Fibroblast of mammary gland (primary cell): ENCODE measurements at regions not wholly inside any gene's neighbourhood (a gene's known extent, or its start where the extent isn't known, plus 50 kb on each side); places are given as distances from the start of the nearest gene placed in this dataset.
"Not testable (repeated sequence)": the region's sequence is repeated elsewhere in the genome, so short reads cannot be mapped to it uniquely, and the experiment has no call there.

Experiments used
- DNase-seq: peaks from one replicate; pipeline ENCODE4 v3.0.0-alpha.2; 2010; ENCODE audit warnings: low read depth
- H3K4me3 ChIP-seq: 2 replicates; pipeline ENCODE4 v1.5.1; 2011; ENCODE audit warnings: low read depth, mild to moderate bottlenecking, low read length, moderate library complexity; ENCODE audit not compliant: control insufficient read depth
- CTCF ChIP-seq: conservative IDR thresholded peaks from 2 replicates; pipeline ENCODE4 v1.5.1; 2011; ENCODE audit warnings: low read depth, low read length, inconsistent platforms; ENCODE audit not compliant: control insufficient read depth, insufficient read depth

DNA sequence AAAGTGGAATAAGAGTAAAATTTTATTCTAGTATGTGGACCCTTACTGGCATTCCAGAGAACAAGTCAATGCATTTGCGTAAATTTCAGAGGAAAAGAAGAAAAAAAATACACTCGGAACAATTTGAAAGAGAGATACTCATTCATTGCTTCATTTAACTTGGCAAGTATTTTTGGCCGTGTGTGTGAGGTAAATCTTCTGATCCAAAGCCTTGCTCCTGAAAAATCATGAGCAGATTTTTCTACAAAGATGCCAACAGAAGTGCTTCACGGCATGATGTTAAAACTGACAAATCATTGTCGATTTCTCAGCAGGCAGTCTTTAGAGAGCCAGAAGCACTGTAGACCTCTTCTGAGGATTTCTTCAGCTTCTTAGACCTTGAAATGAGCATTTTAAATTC, 194.0 kb downstream of the COX18 start:
- no peak for DNase-seq
- TF ChIP-seq CTCF, result no peak

GRCh38 chr4:72875138-72875537, 194.4 kb downstream of the COX18 start:
- no peak for TF ChIP-seq CTCF

More for the DNA sequence above, 194.0 kb downstream of the COX18 start:
- H3K4me3 ChIP-seq, result no peak overlapping the region

DNA sequence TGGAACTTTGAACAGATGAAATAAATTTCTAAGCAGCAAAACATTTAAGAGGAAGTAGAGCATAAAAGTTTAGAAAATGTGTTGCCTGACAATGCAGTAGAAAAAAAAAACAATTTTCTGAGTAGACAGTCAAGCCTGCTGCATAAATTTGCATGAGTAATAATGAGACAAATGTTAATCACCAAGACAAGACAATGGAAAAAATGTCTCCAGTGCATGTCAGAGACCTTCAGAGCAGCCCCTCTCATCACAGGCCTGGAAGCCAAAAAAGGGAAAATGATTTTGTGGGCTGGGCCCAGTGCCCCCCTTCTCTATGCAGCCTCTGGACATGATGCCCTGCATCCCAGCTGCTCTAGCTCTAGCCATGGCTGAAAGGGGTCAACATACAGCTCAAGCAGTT, 204.6 kb downstream of the COX18 start:
- H3K4me3 ChIP-seq, result no peak overlapping the region
- DNase-seq, result no peak
- TF ChIP-seq CTCF, result no peak

More at GRCh38 chr4:72875138-72875537, 194.4 kb downstream of the COX18 start:
- no peak for DNase-seq
- H3K4me3 ChIP-seq, result no peak overlapping the region

DNA sequence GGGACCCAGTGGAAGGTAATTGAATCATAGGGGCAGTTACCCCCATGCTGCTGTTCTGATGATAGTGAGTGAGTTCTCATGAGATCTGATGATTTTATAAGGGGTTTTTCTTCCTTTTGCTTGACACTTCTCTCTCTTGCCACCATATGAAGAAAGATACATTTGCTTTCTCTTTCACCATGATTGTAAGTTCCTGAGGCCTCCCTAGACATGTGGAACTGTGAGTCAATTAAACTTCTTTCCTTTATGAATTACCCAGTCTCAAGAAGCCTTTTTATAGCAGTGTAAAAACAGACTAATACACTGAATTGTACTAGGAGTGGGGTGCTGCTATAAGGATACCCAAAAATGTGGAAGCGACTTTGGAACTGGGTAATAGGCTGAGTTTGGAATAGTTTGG, 205.2 kb downstream of the COX18 start:
- H3K4me3 ChIP-seq, DNase-seq: not testable (repeated sequence)

DNA sequence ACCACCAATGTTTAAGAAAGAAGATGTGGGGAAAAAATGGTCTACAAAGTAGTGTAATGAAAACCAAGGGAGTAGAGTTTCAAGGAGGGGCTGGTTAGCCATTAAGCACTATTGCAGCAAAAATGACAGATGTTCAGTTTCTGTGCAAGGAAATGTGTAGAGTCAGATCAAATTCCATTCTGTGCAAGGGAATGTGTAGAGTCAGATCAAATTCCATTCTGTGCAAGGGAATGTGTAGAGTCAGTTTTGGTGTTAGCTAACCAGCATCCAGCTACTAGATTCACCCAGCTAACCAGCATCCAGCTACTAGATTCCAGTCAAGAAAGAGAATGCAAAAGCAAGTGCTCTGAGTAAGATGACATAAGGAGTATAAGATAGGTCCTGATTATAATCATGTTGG, 208.8 kb downstream of the COX18 start:
- TF ChIP-seq CTCF, result no peak
- no peak for DNase-seq
- no peak overlapping the region for H3K4me3 ChIP-seq

- DNase-seq, result peak; percentile 87
- TF ChIP-seq CTCF, result no peak
- H3K4me3 ChIP-seq, result no peak overlapping the region
Measured at GRCh38 chr4:72858328-72858727, 211.2 kb downstream of the COX18 start.

DNA sequence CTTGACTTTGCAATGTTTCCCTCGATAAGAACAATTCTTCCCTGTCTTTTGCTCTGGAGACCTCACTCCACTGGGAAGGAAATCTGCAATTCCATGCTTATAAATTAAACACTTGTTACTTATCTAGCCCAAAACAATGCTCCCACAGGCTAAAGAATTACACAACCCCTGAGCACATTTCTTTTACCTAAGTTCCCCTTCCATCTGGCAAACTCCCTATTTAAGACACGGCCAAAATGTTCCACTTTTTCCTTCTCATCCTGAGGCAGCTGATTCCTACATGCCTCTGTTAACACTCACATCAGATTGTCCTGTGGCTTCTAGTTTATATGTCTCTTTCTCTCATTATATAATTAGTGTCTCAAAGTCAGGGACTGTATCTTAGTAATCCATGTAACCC, 211.7 kb downstream of the COX18 start:
- peak; percentile 18 for DNase-seq
- no peak for TF ChIP-seq CTCF
- no peak overlapping the region for H3K4me3 ChIP-seq

DNA sequence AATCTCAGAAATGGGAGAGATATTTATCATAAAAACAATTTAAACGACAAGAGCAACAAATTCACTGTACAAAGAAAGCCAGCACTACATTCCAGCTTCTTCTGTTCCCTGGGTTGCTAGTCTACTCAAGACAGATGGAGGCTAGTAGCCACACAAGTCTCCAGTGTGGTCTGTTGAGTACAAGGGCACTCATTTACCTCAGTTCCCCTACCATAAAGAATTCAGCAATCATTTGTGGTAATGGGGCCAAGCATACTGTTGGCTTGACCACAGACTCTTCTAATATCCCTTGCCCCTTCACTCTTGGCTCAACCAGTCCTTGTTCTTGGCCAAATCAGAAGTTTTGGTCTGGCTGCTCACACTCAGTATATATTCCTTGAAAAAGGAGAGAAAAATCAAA, 212.3 kb downstream of the COX18 start:
- no peak for DNase-seq
- no peak for TF ChIP-seq CTCF

More for the DNA sequence above, 212.3 kb downstream of the COX18 start:
- H3K4me3 ChIP-seq, result no peak overlapping the region
